ENCODE measurements at regions not wholly inside any gene's neighbourhood (a gene's known extent, or its start where the extent isn't known, plus 50 kb on each side); places are given as distances from the start of the nearest gene placed in this dataset.

DNA sequence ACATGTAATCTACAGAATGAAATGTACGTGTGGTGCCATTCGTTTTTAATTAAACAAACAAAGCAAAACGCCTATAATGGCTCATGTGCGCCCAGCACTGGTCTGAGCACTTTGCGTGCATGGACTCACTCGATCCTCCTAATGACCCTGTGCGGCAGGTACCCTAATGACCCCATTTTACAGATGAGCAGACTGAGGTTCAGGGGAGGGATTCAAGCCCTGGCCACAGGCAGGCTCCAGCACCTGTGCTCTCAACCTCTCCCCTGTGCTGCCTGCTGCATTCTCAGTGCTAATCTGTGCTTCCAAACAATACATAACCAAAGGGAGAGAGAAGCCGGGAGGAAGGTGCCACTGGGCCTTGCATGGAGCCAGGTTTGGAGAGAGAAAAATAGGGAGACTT lies 124.2 kb upstream of the ZBTB40 start:
- DNase-seq (ENCODE audit: low read depth): no peak
- TF ChIP-seq, protein P1, sequence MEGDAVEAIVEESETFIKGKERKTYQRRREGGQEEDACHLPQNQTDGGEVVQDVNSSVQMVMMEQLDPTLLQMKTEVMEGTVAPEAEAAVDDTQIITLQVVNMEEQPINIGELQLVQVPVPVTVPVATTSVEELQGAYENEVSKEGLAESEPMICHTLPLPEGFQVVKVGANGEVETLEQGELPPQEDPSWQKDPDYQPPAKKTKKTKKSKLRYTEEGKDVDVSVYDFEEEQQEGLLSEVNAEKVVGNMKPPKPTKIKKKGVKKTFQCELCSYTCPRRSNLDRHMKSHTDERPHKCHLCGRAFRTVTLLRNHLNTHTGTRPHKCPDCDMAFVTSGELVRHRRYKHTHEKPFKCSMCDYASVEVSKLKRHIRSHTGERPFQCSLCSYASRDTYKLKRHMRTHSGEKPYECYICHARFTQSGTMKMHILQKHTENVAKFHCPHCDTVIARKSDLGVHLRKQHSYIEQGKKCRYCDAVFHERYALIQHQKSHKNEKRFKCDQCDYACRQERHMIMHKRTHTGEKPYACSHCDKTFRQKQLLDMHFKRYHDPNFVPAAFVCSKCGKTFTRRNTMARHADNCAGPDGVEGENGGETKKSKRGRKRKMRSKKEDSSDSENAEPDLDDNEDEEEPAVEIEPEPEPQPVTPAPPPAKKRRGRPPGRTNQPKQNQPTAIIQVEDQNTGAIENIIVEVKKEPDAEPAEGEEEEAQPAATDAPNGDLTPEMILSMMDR (IDR thresholded peaks at IDR 0.05; ENCODE audit: low read depth, low read length, missing control alignments): no peak

DNA sequence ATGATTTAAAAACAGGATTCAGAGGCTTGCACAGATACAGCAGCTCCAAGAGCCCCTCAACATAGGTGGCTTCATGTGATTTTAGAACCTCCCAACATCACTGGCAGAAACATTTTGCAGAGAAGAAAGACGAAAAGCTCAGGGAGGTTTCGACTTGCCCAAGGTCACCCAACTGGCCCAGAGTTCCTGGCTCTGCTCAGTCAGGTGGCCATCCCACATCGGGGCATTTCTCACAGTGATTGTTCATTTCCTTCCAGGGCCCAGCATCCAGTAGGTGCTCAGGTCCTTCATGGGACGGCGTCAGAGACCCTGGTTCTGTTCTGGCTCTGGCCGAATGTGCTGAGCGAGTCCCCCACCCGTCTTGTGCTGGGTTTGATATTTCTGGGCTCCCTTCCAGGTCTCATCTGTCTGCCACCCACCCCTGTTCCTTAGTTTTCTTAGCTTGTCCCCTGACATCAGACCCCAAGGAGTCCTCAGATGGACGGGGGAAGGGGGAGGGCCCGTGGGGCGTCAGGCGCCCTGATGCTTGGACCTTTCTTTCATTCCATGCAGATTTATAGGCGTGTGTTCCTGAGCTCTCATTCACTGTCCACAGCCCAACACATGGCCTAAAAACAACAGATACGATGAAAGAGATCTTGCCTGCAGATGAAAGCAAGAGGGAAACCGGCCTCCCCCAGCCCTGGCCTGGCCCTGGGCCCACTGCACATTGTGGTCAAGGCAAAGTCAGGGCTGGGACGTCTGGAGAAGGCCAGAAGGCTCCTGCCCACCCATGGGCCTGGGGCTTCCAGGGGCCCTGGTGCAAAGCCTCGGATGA lies 123.1 kb upstream of the ZBTB40 start:
- TF ChIP-seq, protein P1 (IDR thresholded peaks at IDR 0.05; ENCODE audit: low read depth, low read length, missing control alignments): no peak
- no peak overlapping the region for H3K4me3 ChIP-seq (ENCODE audit: low read depth, low read length)
- no peak for DNase-seq (ENCODE audit: low read depth)

More for the DNA sequence above, 124.2 kb upstream of the ZBTB40 start:
- no peak overlapping the region for H3K4me3 ChIP-seq (ENCODE audit: low read depth, low read length)

DNA sequence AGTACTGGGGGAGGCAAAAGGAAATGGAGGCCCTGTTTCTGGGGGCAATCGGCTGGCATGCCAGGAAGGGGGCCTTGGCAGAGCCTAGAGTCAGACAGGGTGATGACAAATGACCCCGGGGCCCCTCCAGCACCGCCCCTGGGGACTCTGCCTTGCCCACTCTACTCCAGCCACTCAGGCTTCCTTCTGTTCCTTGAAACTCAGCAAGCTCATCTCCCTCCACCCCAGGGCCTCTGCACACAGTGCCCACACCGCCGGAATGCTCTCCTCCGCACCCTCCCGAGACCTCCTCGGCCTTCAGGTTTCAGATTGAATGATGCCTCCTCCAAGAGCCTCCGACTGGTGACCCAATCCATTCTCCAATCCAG lies 122.5 kb upstream of the ZBTB40 start:
- no peak for DNase-seq (ENCODE audit: low read depth)
- TF ChIP-seq, protein P1 (IDR thresholded peaks at IDR 0.05; ENCODE audit: low read depth, low read length, missing control alignments): no peak
- no peak overlapping the region for H3K4me3 ChIP-seq (ENCODE audit: low read depth, low read length)

DNA sequence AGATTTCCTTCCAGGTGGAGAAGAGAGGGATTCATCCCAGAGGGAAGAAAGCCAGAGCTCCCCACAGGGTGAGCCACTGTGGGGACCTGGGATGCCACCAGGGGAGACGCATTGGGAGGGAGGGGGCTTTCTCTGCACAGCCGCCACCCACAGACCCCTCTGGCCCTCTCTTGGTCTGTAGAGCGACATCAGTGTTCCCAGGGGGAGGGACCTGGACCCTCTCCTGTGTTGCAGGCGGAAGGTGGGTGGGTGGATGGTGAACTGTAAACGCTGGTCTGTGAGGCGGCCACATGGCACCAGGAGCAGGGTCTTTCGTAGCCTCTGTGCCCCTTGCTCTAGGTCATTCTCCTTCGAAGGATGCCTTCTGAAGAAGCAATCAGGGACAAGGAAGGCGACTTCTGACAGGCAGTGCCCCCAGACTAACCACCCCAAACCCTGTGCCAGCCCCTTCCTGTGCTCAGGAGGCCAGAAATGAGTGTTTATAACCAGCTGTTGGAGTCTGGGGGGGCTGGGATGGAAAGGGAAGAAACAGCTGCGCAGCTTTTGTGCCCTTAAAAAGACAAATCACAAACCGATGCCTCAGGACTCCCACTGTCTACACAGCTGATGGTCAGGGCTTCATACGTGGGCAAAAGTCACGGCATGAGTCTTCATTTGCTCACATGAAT lies 121.4 kb upstream of the ZBTB40 start:
- TF ChIP-seq, protein P1 (IDR thresholded peaks at IDR 0.05; ENCODE audit: low read depth, low read length, missing control alignments): no peak
- DNase-seq (ENCODE audit: low read depth): no peak
- no peak overlapping the region for H3K4me3 ChIP-seq (ENCODE audit: low read depth, low read length)

DNA sequence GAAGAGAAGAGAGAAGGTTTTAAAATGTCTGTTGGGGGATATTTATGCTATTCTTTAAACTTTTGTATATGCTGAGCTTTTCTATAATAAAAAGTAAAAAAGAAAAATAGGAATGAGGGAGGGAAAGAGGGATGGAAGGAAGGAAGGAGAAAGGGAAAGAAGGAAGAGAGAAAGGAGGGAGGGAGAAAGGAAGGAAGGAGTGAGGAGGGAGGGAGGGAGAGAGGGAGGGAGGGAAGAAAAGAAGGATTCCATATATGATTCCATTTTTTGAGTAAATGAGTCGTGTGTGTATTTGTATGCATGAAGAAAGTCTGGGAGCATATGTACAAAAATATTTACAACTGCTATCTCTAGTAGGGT lies 120.9 kb upstream of the ZBTB40 start:
- TF ChIP-seq, protein P1 (IDR thresholded peaks at IDR 0.05; ENCODE audit: low read depth, low read length, missing control alignments): no peak
- DNase-seq (ENCODE audit: low read depth): no peak

DNA sequence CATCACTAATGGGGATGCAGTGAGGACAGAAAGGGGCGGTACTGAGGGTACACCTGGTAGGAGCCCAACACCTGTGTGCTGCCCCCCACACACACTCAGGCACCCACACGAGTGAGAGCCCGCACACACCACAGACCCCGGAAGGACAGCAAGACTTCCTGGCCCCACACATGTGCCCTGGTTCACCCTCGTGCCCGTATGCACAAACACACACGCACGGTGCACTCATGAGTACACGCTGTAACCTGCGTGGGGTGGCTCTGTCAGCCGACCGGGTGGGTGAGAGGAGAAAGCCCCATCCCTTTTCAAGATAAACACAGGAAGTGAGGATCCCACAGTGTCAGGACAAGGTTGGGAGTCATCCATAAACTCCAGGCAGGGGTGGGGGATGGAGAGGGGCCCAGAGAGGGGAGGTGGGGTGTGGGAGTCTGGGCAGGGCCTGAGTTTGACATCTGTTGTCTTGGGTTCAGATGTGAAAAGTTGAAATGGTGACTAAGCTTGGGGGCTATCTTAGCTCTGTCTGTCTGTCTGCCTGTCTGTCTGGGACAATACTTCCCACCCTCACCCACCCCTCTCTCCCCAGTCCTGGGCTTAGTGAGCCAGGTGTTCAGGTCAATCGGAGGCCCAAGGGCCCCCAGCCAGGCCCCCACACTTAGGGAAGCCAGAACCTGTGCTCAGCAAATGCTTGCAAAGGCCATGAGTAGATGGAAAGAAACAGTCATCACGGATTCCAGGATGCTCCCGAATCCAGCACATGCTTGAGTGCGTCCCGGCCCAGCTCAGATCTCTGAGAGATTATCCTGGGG lies 119.8 kb upstream of the ZBTB40 start:
- no peak for DNase-seq (ENCODE audit: low read depth)
- TF ChIP-seq, protein P1 (IDR thresholded peaks at IDR 0.05; ENCODE audit: low read depth, low read length, missing control alignments): no peak
- H3K4me3 ChIP-seq (ENCODE audit: low read depth, low read length): no peak overlapping the region

More for the DNA sequence above, 120.9 kb upstream of the ZBTB40 start:
- H3K4me3 ChIP-seq (ENCODE audit: low read depth, low read length): no peak overlapping the region
